H1 (cell line): ENCODE measurements at regions not wholly inside any gene's neighbourhood (a gene's known extent, or its start where the extent isn't known, plus 50 kb on each side); places are given as distances from the start of the nearest gene placed in this dataset.

Source experiments
- CHD2 ChIP-seq: IDR thresholded peaks from 2 replicates; pipeline ENCODE4 v1.6.1; 2012; ENCODE audit warnings: low read length, improper control_type of control experiment
- CTCF ChIP-seq, 3 experiments: IDR thresholded peaks; 1 replicate in 2 of 3; 2 replicates in 1 of 3; pipeline versions ENCODE4 v1.5.1 to v1.6.1; 2011; ENCODE audit warnings: low read length in 3 of 3, mild to moderate bottlenecking in 3 of 3, inconsistent platforms in 2 of 3, low read depth in 1 of 3, moderate library complexity in 1 of 3; ENCODE audit not compliant: insufficient read depth in 1 of 3; ENCODE audit errors: control extremely low read depth in 1 of 3
- GABPA ChIP-seq: IDR thresholded peaks from 2 replicates; pipeline ENCODE4 v1.6.1; 2011; ENCODE audit warnings: mild to moderate bottlenecking, low read length, moderate library complexity, borderline replicate concordance; ENCODE audit not compliant: insufficient read depth
- GTF2F1 ChIP-seq: IDR thresholded peaks from 2 replicates; pipeline ENCODE4 v1.6.1; 2012; ENCODE audit warnings: low read depth, low read length, improper control_type of control experiment, borderline replicate concordance
- HDAC2 ChIP-seq, 2 experiments: fragments of 300-600 bp in 1 of 2; sonication (generic) in 1 of 2; IDR thresholded peaks; 2 replicates each; pipeline ENCODE4 v1.6.1; 2011 to 2012; ENCODE audit warnings: low read depth in 2 of 2, low read length in 2 of 2, mild to moderate bottlenecking in 2 of 2, moderate library complexity in 2 of 2, borderline replicate concordance in 1 of 2, inconsistent platforms in 1 of 2
- POLR2A ChIP-seq, 2 experiments: IDR thresholded peaks; 1 replicate in 1 of 2; 2 replicates in 1 of 2; pipeline ENCODE4 v1.6.1; 2011; ENCODE audit warnings: low read depth in 2 of 2, low read length in 2 of 2, mild to moderate bottlenecking in 2 of 2; ENCODE audit errors: control extremely low read depth in 1 of 2
- RAD21 ChIP-seq, 2 experiments: IDR thresholded peaks in 1 of 2; conservative IDR thresholded peaks in 1 of 2; 2 replicates each; pipeline ENCODE4 v1.6.1; 2011; ENCODE audit warnings: low read depth in 2 of 2, low read length in 2 of 2, improper control_type of control experiment in 1 of 2, inconsistent platforms in 1 of 2, mild to moderate bottlenecking in 1 of 2, moderate library complexity in 1 of 2
- RBBP5 ChIP-seq: IDR thresholded peaks from 2 replicates; pipeline ENCODE4 v1.7.1; 2012; ENCODE audit warnings: low read depth, mild to moderate bottlenecking, inconsistent platforms, low read length, moderate library complexity, borderline replicate concordance
- RFX5 ChIP-seq: IDR thresholded peaks from 2 replicates; pipeline ENCODE4 v1.6.1; 2011; ENCODE audit warnings: low read depth, low read length, improper control_type of control experiment, borderline replicate concordance
- SP1 ChIP-seq: IDR thresholded peaks from 2 replicates; pipeline ENCODE4 v1.6.1; 2011; ENCODE audit warnings: low read depth, low read length
- TF ChIP-seq, protein P1 (sequence below): IDR thresholded peaks from 2 replicates; pipeline ENCODE4 v1.6.1; 2012; ENCODE audit warnings: inconsistent platforms
- TF ChIP-seq, protein P2 (sequence below): IDR thresholded peaks from 2 replicates; pipeline ENCODE4 v1.6.1; 2012; ENCODE audit warnings: low read length, inconsistent platforms

DNA sequence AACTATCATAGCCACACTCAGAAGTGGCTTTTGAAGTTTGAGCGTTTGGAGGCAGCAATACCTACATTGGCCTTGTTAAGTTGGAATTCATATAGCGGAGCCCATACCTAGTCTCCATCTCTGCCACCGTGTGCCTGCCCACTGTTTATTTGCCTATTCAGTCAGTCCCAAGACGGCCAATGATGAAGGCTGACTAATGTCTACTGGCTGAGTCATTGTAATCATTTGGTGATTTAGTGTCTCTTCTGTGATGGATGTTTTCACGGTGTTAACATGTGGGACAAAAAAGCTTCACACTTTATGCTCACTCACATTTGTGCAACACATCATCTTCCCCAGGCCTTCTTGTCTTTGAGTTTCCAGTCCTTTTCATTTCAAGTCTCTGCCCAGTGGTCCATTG lies 92.6 kb upstream of the PBX1 start:
- TF ChIP-seq CHD2: no peak
- TF ChIP-seq RFX5: no peak
- no peak for TF ChIP-seq RBBP5
- no peak for TF ChIP-seq GABPA
- no peak for TF ChIP-seq CTCF (IDR thresholded peaks at IDR 0.05; ENCODE audit: control extremely low read depth in 1 of 3, insufficient read depth in 1 of 3, low read depth in 1 of 3, low read length in 3 of 3)
- TF ChIP-seq POLR2A (IDR thresholded peaks at IDR 0.05; ENCODE audit: control extremely low read depth in 1 of 2, low read depth in 2 of 2, low read length in 2 of 2): no peak
- TF ChIP-seq, protein P1, sequence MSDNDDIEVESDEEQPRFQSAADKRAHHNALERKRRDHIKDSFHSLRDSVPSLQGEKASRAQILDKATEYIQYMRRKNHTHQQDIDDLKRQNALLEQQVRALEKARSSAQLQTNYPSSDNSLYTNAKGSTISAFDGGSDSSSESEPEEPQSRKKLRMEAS: no peak
- no peak for TF ChIP-seq HDAC2 (IDR thresholded peaks at IDR 0.05; ENCODE audit: borderline replicate concordance in 1 of 2, low read depth in 2 of 2, low read length in 2 of 2)
- no peak for TF ChIP-seq GTF2F1
- TF ChIP-seq, protein P2, sequence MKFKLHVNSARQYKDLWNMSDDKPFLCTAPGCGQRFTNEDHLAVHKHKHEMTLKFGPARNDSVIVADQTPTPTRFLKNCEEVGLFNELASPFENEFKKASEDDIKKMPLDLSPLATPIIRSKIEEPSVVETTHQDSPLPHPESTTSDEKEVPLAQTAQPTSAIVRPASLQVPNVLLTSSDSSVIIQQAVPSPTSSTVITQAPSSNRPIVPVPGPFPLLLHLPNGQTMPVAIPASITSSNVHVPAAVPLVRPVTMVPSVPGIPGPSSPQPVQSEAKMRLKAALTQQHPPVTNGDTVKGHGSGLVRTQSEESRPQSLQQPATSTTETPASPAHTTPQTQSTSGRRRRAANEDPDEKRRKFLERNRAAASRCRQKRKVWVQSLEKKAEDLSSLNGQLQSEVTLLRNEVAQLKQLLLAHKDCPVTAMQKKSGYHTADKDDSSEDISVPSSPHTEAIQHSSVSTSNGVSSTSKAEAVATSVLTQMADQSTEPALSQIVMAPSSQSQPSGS: no peak
- no peak for TF ChIP-seq SP1
- TF ChIP-seq RAD21 (IDR thresholded peaks at IDR 0.05 in 1 of 2, conservative IDR thresholded peaks at IDR 0.05 in 1 of 2; ENCODE audit: low read depth in 2 of 2, low read length in 2 of 2): no peak
